D341Med (cell line): ENCODE measurements at regions not wholly inside any gene's neighbourhood (a gene's known extent, or its start where the extent isn't known, plus 50 kb on each side); places are given as distances from the start of the nearest gene placed in this dataset.
"Not testable (repeated sequence)": the region's sequence is repeated elsewhere in the genome, so short reads cannot be mapped to it uniquely, and the experiment has no call there.

Experiments used
- DNase-seq: peaks from one replicate; pipeline ENCODE4 v3.0.0; 2012; ENCODE audit warnings: low spot score

DNA sequence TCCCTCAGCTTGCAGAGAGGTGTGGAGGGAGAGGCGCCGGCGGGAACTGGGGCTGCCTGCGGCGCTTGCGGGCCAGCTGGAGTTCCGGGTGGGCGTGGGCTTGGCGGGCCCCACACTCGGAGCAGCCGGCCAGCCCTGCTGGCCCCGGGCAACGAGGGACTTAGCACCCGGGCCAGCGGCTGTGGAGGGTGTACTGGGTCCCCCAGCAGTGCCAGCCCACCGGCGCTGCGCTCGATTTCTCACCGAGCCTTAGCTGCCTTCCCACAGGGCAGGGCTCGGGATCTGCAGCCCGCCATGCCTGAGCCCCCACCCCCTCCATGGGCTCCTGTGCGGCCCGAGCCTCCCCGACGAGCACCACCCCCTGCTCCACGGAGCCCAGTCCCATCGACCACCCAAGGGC lies 133.5 kb upstream of the NRP1 start:
- not testable (repeated sequence) for DNase-seq

DNA sequence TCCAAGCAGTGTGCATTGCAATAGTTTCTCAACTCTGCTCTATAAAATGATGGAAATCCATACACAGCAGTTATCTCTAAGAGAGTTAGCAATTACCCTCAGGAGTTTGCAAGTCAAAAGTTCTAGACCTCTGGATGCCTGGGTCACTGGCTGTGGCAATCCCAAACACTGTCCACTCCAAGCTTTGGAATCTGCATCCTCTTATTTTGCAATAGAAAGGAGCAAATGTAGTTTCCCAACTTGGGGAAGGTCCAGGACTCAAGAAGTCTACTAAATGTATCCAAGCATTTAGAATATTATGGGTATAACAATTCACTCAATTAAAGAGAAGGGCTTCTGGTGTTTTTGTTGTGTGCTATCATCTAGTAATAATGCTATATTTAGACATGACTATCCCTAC lies 131.3 kb upstream of the NRP1 start:
- DNase-seq = no peak

DNA sequence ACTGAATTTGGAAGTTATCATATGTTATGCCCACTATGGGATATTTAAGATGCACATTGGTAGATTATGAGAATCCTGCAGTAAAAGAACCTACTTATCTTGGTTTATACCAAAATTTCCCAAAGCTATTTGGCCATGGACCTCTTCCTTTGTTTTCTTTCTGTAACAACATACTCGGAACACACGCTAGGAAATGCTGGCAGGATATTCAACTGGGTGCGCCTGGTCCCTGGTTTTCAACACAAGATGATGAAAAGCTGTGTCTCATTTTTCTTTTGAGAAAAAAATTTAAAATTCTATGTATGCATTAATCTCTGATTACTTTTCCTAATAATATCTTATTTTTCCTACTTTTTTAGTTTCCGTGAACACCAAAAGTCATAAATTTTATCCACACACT lies 128.5 kb upstream of the NRP1 start:
- no peak for DNase-seq

DNA sequence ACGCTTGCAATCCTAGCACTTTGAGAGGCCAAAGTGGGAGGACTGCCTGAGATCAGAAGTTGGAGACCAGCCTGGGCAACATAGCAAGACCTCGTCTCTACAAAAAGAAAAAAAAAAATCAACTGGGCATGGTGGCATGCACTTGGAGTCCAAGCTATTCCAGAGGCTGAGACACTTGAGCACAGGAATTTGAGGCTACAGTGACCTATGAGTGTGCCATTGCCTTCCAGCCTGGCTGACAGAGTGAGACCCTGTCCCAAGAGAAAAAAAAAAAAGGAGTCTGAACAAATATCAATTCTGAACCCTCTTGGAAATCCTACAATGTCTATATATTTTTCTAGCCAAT lies 126.8 kb upstream of the NRP1 start:
- DNase-seq = no peak

DNA sequence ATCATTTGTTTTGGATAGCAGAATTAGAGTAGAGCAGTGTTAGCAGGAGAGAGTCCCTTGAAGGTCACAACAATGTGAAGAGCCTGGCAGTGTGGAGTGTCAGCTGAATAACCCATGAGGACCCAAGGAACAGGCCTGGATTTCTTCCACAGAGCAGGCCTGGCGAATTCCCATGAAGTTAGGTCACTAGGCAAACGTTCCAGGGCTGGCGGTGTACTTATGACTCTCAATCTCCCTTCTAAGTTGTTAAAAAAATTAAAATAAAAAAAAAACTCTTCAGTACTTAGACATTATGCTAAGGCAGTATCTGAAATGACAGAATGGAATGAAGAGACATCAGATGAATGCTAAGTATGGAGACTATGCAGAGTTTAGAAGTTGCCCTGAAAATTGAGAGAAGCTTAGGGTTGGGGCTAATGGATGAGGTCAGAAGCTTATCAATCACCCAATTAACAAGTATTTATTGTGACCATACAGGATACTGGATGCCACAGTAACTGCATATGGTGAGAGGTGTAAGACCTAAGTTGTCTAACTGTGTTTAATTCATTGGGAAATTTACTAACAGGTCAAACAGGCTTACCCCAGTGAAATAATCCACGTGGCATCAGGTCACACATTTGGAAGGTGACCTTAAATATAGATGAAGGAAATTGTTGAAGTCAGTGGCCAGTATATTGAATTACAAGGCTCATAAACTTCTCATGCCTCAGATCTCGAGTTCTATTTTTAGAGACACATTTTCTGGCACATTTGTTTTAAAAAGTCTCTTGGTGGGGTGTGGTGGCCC lies 126.2 kb upstream of the NRP1 start:
- DNase-seq = no peak

DNA sequence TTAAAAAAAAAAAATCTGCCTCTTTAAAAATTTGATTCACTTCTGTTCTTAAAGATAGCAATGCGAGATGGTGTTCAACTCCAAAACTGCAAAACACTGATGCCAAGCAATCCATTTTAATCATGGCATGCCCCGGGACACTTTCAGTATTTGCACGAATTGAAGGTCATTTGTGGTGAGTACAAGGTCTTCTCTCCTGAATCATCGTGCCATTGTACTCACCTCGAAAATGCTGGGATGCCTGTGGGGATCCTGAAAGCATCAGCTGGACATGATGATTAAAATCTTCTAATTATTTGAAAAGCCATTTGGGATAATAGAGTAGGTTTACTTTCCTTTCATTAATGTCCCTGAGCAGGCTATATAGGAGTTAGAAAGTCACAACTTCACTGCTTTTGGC lies 125.1 kb upstream of the NRP1 start:
- no peak for DNase-seq

DNA sequence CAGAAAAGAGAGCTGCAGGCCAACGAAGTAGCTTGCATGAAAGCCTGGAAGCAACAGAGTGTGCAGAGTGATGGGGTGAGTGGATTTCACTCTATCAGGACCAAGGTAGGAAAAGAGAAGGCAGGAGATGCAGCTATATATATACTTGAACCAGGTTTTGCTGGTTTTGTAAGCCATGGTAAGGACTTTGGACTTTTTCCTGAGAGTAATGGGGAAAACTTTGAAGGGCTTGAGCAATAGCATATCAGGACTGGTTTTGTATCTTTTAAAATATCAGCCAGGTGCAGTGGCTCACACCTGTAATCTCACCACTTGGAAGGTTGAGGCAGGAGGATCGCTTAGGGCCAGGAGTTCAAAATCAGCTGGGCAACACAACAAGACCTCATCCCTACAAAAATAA lies 120.6 kb upstream of the NRP1 start:
- DNase-seq = no peak

DNA sequence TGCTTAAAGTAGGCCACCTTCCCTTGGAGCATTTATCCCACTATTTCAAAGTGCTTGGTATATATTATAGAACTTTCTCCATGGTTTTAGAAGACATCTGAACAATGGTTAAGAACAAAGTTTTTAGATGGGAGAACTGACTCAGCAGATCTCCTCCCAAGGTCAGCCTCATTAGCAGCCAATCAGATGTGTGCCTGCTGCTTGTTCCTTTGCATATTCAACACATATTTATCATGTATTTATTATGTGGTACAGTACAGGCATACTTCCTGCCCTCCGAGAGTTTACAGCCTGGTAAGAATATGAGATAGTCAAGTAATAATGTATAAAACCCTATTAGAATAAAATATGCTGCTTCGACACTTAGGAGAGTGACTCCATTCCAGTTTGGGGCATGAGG lies 120.1 kb upstream of the NRP1 start:
- DNase-seq = no peak

DNA sequence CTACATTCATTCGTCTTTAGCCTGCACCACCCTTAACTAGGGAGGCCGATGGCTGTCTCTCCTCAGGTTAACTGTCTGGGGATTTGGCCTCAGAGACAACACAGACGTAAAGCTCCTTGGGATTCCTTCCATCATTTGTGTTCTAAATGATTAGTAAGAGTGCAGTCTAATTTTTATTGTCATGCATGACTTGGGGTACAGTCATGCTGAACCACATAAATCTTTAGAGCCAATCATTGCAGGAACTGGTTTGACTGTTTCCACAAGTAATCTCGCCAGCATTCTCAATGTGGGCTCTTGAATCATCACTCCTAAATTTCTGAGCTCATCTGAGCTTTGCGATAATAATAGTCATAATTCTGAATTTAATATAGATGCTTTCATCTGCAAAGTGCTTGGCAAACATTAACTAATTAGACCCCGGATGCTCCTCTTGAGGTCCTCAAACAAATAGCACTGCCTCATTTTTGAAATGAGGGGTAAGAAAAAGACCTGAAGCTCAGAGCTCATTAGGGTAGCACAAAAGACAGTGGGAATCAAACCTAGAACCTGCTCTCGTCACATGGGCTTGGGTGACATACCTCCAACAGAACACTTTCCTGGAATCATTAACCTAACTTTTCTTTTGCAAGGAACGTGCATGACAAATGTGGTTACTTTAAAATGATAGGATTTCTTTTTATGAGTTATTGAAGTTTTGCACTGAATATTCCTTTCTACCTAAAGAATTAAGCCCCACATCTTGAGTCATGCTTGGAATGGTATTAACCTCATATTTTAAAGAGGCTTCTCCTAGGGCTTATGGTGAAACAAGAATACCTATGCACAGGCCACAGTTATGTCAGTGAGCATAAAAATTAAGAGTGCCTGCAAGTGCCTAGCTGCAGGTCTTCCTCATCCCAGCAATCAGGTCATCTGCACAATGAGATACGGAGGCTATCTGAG lies 118.9 kb upstream of the NRP1 start:
- DNase-seq = no peak

DNA sequence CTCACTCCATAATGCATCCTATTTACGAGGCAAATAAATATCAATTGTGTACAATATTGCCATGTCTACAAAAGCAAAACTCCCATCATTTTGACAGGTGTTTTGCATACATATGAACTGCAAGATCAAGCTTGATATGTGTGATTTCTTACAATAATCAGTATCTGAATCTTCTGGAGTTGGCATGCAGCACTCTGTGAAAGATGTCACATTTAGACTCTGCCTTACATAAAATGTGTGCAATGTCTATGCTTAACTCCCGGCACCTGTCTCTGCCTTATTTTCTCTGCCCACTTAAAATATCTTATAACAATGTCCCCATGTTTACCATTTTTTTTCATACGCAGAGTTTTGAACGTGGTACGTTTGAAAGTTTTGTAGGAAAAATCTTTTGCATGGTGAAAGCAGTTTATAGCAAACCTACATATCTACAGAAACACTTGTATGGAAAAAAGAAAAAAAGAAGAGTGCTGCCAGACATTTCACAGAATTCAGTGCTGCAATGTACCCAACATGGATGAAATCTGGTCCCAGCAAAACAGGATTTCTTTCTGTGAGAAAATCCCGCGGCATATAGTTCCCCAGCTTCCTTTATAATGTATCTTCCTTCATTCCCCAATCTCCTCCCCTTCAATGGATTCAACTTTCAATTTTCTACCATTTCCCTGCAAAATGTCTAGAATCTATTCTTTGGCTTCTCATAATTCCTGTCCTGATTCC lies 114.1 kb upstream of the NRP1 start:
- DNase-seq = no peak

DNA sequence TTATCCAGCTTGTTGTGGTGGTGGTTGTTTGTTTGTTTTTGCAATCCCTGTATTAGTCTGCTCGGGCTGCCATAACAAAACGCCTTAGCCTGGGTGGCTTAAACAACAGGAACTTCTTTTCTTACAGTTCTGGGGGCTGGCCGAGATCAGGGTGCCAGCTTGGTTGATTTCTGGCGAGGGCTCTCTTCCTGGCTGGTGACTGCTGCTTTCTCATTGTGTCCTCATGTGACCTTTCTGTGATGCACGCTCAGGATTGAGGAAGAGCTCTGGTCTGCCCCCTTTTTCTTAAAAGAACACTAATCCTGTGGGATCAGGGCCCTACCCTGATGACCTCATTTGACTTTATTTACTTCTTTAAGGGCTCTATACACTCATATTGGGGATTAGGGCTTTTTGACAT lies 107.1 kb upstream of the NRP1 start:
- no peak for DNase-seq

DNA sequence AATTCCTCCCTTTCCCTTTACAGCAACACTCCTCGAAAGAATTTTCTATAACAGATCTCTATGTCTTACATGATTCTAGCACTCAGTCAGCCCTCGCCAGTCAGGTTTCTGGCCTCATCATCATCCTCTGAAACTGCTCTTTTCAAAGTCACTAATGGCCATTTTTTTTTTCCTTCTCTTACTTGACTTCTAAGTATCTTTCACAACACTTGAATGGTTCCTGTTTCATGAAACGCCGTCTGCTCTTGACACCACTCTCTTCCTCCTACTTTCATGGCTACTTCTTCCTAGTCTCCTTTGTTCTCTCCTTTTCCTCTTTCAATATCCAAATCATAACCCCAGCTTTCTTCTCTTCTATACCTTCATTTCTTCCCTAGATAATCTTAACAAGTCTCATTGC lies 100.5 kb upstream of the NRP1 start:
- no peak for DNase-seq

DNA sequence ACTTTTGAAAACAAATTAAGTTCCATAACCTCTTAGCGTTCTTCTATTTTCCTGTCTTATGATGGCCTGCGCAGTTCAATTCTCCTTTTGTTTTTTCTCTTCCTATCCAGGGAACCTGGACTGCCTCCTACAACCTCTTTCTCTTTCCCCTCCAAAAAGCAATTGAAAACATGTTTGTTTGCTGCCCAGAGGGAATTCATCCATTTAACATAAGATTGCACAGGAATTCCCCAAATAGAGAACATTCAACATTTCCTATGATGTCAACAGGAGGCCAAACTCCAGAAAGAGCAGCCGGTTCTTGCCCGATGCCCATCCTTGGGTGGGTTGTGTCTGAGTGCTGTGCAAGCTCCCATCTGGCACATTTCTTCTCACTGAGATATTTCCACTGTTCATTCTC lies 94.2 kb upstream of the NRP1 start:
- no peak for DNase-seq

DNA sequence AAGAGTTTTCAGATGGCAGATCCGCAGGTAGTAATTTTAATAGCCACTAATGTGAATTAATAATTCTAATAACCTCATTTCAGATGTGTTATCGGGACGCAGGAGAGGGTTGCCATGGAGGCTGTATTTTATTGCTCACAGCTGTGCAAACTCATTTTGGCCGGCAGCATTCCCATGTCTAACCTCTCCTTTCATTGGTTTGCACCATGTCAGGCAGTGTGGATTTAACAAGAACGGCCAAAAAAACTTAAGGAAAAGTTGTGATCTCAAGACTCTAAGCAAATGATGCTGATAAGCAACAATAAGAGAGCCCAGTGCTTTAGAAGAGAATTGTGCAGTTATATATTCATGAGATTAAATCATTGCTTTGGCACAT lies 88.7 kb upstream of the NRP1 start:
- no peak for DNase-seq

DNA sequence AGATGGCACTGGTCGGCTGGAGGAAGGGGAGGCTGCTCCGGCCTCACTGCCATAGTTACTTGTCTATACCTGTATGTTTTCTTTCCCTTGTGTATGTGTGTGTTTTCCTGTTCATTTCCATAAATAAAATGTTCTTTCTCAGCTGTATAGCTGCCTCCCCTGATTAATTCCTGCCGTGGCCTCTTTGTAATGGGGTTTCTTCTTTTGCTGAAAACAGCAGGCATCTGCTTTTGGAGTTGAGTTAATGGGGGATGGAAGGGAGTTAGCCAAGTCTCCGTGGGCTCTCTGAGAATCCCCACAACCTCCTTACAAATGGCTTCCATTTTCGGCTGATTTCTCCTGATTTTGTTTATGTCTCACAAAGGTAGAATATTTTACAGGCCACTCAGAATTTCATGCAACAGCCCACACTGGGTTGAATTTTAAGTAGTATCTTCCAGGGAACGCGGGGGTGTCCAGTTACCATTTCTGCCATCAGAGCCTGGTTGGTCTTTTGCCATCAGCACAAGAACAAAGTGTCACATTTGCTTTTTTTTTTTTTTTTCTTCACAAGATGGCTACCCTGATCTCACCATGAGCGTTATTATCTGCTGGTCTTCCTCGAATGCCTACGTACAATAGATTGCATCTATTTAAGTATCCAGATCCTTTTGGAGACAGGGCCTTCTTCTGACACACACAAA lies 88.1 kb upstream of the NRP1 start:
- no peak for DNase-seq

DNA sequence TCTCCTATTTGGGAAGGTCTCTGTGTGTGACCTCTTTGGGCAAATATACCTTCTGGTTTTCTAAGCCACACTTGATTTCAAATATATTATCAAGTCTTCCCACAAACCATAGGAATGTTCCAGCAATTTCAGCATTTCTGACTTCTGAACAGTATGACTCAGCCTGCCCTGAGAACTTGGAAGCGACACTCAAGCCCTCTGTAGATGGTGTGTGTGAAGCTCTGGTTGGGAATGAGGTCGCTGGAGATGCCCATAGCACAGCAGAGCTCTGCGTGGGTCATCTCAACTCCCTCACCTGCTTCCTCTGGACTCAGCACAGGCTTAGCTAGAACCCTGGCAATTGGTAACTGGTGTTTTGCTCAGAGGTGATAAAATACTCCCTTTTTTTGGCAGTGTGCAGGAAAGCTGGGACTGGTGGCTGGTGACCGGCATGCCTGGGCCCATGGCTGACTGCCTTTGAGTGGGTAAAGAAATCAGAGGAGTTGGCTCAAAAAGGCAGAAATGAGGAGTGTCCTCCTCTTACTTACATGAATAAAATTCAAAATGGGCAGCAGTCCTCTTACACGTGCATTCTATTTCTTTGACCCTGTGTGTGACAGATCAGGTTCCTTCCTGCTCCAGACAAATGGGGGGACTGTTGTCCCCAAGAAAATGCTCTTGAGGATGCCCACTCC lies 87.5 kb upstream of the NRP1 start:
- no peak for DNase-seq

DNA sequence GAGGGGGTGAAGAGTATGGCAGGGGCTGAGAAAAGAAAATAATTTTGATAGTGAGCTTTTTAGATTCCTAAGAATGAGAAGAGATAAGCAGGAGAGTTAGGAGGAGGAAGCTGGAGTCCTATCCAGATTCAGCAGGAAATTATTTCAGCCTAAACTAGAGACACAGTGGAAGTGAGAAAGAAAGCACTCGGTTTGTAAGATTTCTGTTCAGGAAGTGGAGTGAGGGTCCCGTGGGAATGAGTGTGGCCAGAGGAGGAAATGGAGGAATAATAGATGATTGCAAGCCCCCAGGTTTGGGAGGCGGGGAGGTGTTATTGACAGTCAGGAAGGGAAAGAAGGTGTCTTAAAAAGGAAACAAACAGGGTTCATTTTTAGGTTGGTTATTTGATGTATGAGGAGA lies 84.8 kb upstream of the NRP1 start:
- no peak for DNase-seq

DNA sequence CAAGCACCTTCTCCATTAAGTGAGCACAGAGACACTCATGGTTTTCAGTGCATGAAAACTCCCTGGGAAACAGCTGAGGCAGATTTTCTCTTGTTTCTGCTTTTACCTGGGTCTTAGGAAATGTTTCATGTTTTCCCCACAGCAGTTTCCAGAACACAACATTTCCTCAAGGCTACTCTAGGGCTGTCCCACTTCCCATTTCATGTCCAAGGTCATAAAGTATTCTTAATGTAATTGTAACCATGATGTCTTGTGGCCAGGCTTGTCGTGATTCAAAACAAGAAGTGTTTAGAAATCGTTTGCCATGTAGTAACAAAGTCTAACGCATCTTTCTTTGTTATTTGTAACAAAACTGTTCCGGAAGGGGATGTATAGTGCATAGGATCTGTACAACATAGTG lies 83.8 kb upstream of the NRP1 start:
- no peak for DNase-seq

DNA sequence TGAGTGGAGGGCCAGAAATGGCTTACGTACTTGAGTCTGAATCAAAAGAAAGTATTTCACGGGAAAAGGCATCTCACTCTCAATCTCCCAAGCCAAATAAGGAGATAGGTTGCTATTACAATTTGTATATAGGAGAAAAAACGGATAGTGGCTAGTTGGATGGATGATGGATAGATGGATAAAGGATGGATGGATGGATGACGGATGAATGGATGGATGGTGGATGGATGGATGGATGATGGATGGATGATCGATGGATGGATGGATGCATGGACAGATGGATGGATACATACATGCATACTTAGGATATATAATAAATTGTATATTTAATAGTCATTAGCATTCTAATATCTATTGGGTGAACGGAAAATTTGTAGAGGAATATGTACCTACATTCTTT lies 82.2 kb upstream of the NRP1 start:
- DNase-seq = no peak

DNA sequence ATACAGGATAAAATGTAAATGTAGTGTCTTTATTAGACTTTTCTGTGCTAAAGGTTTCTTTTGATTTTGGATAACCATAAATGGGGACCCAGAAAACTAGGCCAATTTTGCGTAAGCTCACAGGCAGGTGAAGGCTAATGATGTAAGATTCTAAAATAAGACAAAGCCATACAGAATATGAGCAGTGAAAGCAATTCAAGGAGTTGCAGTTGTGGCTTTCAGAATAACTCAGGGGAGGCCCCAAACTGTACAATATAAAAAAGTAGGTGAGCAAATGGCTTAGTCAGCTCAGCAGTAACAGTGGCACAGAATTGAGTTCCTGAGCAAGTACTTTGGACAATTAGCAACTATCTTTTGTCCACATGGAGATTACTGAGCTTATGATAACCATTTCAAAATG lies 81.7 kb upstream of the NRP1 start:
- no peak for DNase-seq

DNA sequence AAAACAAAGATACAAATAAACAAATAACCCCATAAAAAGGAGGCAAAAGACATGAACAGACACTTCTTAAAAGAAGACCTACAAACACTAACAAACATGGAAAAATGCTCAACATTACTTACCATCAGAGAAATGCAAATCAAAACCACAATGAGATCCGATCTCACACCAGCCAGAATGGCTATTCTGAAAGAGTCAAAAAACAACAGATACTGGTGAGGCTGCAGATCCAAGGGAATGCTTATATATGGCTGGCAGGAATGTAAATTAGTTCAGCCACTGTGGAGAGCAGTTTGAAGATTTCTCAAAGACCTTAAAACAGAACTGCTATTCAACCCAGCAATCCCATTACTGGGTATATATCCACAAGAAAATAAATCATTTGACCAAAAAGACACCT lies 80.4 kb upstream of the NRP1 start:
- no peak for DNase-seq
